ENCODE measurements at regions not wholly inside any gene's neighbourhood (a gene's known extent, or its start where the extent isn't known, plus 50 kb on each side); places are given as distances from the start of the nearest gene placed in this dataset.

DNA sequence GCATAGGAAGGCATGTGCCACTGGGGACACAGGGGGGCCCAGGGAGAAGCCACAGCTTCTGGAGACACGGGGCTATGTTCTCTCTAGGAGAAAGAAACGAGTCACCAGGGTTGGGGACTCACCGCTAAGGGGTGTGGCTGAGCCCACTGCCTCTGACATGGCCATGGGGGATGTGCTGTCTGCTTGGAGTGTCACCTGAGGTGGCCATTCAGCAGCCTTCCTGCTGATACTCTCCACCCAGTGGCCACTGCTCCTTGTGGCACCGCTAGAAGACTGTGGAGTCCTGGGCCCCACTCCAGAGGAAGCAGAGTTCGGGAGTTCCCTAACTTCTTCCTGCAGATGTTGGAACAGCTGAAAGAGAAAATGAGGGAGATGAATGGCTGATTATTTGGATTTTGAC, 91.2 kb upstream of the SLC45A1 start:
- no peaks in the 10 kb centered on the region for H4K20me1 ChIP-seq (replicated peaks in 1 of 2; ENCODE audit: control insufficient read depth in 1 of 2, insufficient read depth in 2 of 2, low read length in 2 of 2)
- DNase-seq (ENCODE audit: low read depth in 1 of 2, low spot score in 2 of 2) (no peak), FAIRE-seq (no peak)
- H2AFZ ChIP-seq (ENCODE audit: low read length) = no peak overlapping the region
- H3K79me2 ChIP-seq (ENCODE audit: control insufficient read depth in 1 of 2, insufficient read depth in 2 of 2, low read length in 2 of 2) = no peaks in the 10 kb centered on the region
- H3K27ac ChIP-seq (ENCODE audit: low read depth, low read length) = no peak overlapping the region
- H3K27me3 ChIP-seq (replicated peaks in 1 of 4; ENCODE audit: control insufficient read depth in 3 of 4, extremely low read depth in 1 of 4, insufficient read depth in 3 of 4, low read length in 3 of 4) = peaks cover 0 to 1% (median 0%) of the 10 kb centered on the region in 4 experiments; a peak in 1 of 7 replicates
- WGBS, 2 experiments (ENCODE audit: extremely low coverage in 1 of 2, insufficient coverage in 1 of 2, insufficient read length in 1 of 2, insufficient replicate concordance in 2 of 2, low coverage in 1 of 2, low lambda C conversion rate in 2 of 2, missing lambda C conversion rate in 1 of 2) = 90% methylated on average over 5 of the region's 5 CpGs; no CpG with 5 or more reads in 1 of the 2 experiments
- no peaks in the 10 kb centered on the region for H3K36me3 ChIP-seq (ENCODE audit: control insufficient read depth in 2 of 4, insufficient read depth in 4 of 4, low read length in 3 of 4)
- no peak overlapping the region for H3K4me2 ChIP-seq (ENCODE audit: insufficient read depth in 1 of 2, low read depth in 2 of 2, low read length in 2 of 2)
- H3K9ac ChIP-seq (replicated peaks in 1 of 4; ENCODE audit: extremely low read depth in 1 of 4, low read depth in 3 of 4, low read length in 3 of 4) = no peak overlapping the region
- no peak overlapping the region for H3K56ac ChIP-seq (replicated peaks; ENCODE audit: insufficient read length, low read depth, low read length)
- CTCF ChIA-PET (ENCODE audit: partially characterized antibody) = interaction anchor here (0.6 kb wide), 2 partner anchors 9 to 975 kb away, joined by 3 read pairs; no protein-coding TSS in a partner anchor
- H2AK5ac ChIP-seq (ENCODE audit: low read depth, low read length) = no peak overlapping the region
- POLR2A ChIA-PET (ENCODE audit: partially characterized antibody) = no interaction called here
- no peaks in the 10 kb centered on the region for H3K79me1 ChIP-seq (ENCODE audit: low read depth, low read length)
- no peak overlapping the region for H2BK12ac ChIP-seq (ENCODE audit: low read depth, low read length)
- no peak overlapping the region for H4K5ac ChIP-seq (ENCODE audit: insufficient read length, low read depth, low read length)
- H2BK20ac ChIP-seq (ENCODE audit: low read length) = no peak overlapping the region
- no peak overlapping the region for H2BK5ac ChIP-seq (ENCODE audit: low read depth, low read length)
- no peak overlapping the region for H3K23ac ChIP-seq (ENCODE audit: insufficient read length)
- no peak overlapping the region for H4K91ac ChIP-seq (replicated peaks; ENCODE audit: insufficient read length, low read length)
- no peak overlapping the region for H3K18ac ChIP-seq (ENCODE audit: extremely low read depth, low read length)
- no peak overlapping the region for H3K4me3 ChIP-seq (ENCODE audit: extremely low read depth in 1 of 4, insufficient read depth in 2 of 4, low read depth in 3 of 4, low read length in 4 of 4)
- no peak overlapping the region for H2BK15ac ChIP-seq (ENCODE audit: low read length)
- peaks cover 4 to 7% of the 10 kb centered on the region in 2 experiments; a peak in 1 of 4 replicates for H3K9me3 ChIP-seq (ENCODE audit: insufficient read depth in 2 of 2, low read depth in 1 of 2, low read length in 1 of 2)
- no peak overlapping the region for H3K14ac ChIP-seq (ENCODE audit: insufficient read length)
- no peak overlapping the region for H4K8ac ChIP-seq (ENCODE audit: extremely low read depth, insufficient read depth, low read length)
- no peak overlapping the region for H2BK120ac ChIP-seq (replicated peaks; ENCODE audit: low read depth, low read length)
- H3K23me2 ChIP-seq (ENCODE audit: low read depth, low read length) = no peaks in the 10 kb centered on the region
- no peak overlapping the region for H3K4ac ChIP-seq (replicated peaks; ENCODE audit: insufficient read length, low read depth, low read length)
- H3K4me1 ChIP-seq (replicated peaks in 1 of 4; ENCODE audit: control insufficient read depth in 3 of 4, insufficient read depth in 4 of 4, low read length in 3 of 4) = peaks cover 0 to 5% (median 0%) of the 10 kb centered on the region in 4 experiments; a peak in 2 of 7 replicates

All from H1 (cell line).